ENCODE measurements at regions not wholly inside any gene's neighbourhood (a gene's known extent, or its start where the extent isn't known, plus 50 kb on each side); places are given as distances from the start of the nearest gene placed in this dataset.

GRCh38 chr5:77157732-77158532, 52.5 kb upstream of the PDE8B start:
- no peak overlapping the region for H3K4me3 ChIP-seq (ENCODE audit: low read depth, low read length)
- DNase-seq (ENCODE audit: low read depth): no peak
- TF ChIP-seq CTCF (IDR thresholded peaks at IDR 0.05; ENCODE audit: insufficient read depth, low read depth, low read length): no peak

GRCh38 chr5:77156379-77156778, 54.1 kb upstream of the PDE8B start:
- H3K4me3 ChIP-seq (ENCODE audit: low read depth, low read length): no peak overlapping the region
- no peak for DNase-seq (ENCODE audit: low read depth)
- no peak for TF ChIP-seq CTCF (IDR thresholded peaks at IDR 0.05; ENCODE audit: insufficient read depth, low read depth, low read length)

GRCh38 chr5:77155179-77155785, 55.2 kb upstream of the PDE8B start:
- no peak for DNase-seq (ENCODE audit: low read depth)
- no peak for TF ChIP-seq CTCF (IDR thresholded peaks at IDR 0.05; ENCODE audit: insufficient read depth, low read depth, low read length)
- H3K4me3 ChIP-seq (ENCODE audit: low read depth, low read length): no peak overlapping the region

- no peak overlapping the region for H3K4me3 ChIP-seq (ENCODE audit: low read depth, low read length)
These were observed 58.0 kb upstream of the PDE8B start for GRCh38 chr5:77152441-77152840.

GRCh38 chr5:77151501-77151900, 59.0 kb upstream of the PDE8B start:
- DNase-seq (ENCODE audit: low read depth): no peak
- no peak overlapping the region for H3K4me3 ChIP-seq (ENCODE audit: low read depth, low read length)
- TF ChIP-seq CTCF (IDR thresholded peaks at IDR 0.05; ENCODE audit: insufficient read depth, low read depth, low read length): no peak

More at GRCh38 chr5:77152441-77152840, 58.0 kb upstream of the PDE8B start:
- no peak for DNase-seq (ENCODE audit: low read depth)
- TF ChIP-seq CTCF (IDR thresholded peaks at IDR 0.05; ENCODE audit: insufficient read depth, low read depth, low read length): no peak

GRCh38 chr5:77146896-77147295, 59.8 kb upstream of the ZBED3 start:
- DNase-seq (ENCODE audit: low read depth): no peak
- TF ChIP-seq CTCF (IDR thresholded peaks at IDR 0.05; ENCODE audit: insufficient read depth, low read depth, low read length): no peak
- H3K4me3 ChIP-seq (ENCODE audit: low read depth, low read length): no peak overlapping the region

Data from fibroblast of villous mesenchyme (primary cell).